SK-N-SH (cell line): ENCODE measurements at regions not wholly inside any gene's neighbourhood (a gene's known extent, or its start where the extent isn't known, plus 50 kb on each side); places are given as distances from the start of the nearest gene placed in this dataset.

Source experiments
- CTCF ChIA-PET: fragments of 300-600, 350-600 bp; formaldehyde crosslinking; extraction: SDS; loops from one replicate; lab custom pipeline; 2021; lab: Yijun Ruan, JAX
- POLR2A ChIA-PET: fragments of 350-600 bp; sonication (Branson Sonifier 250); formaldehyde crosslinking; extraction: SDS; loops from one replicate; lab custom pipeline; 2020; ENCODE audit warnings: antibody characterized with exemption, inconsistent platforms; lab: Yijun Ruan, JAX
- DNase-seq: peaks from one replicate; pipeline ENCODE4 v3.0.0; 2012
- H2AFZ ChIP-seq: fragments of 200-600 bp; sonication (generic); 2 replicates; pipeline ENCODE4 v1.8.1; 2016; ENCODE audit warnings: antibody characterized with exemption, mild to moderate bottlenecking, low read depth
- H3F3A ChIP-seq: fragments of 200-600 bp; sonication (generic); replicated peaks from 2 replicates; pipeline ENCODE3; 2016; ENCODE audit warnings: antibody characterized with exemption, mild to moderate bottlenecking; ENCODE audit not compliant: insufficient read depth
- H3K27ac ChIP-seq, 2 experiments: fragments of 200-500 bp in 1 of 2; fragments of 200-600 bp in 1 of 2; sonication (Bioruptor generic) in 1 of 2; sonication (generic), shearing (Covaris generic) in 1 of 2; 2 replicates each; pipeline versions ENCODE4 v1.5.1 to v1.6.1; 2014 to 2016; ENCODE audit warnings: low read depth in 2 of 2, inconsistent platforms in 1 of 2, low read length in 1 of 2, mild to moderate bottlenecking in 1 of 2, mixed read lengths in 1 of 2
- H3K27me3 ChIP-seq: fragments of 200-600 bp; sonication (generic), shearing (Covaris generic); 2 replicates; pipeline ENCODE4 v1.6.1; 2016; ENCODE audit warnings: mixed run types; ENCODE audit not compliant: insufficient read depth
- H3K36me3 ChIP-seq, 2 experiments: fragments of 200-500 bp in 1 of 2; fragments of 200-600 bp in 1 of 2; sonication (Bioruptor generic) in 1 of 2; sonication (generic) in 1 of 2; replicated peaks in 1 of 2; 2 replicates each; pipeline versions ENCODE3 to v1.5.1; 2014 to 2016; ENCODE audit warnings: low read length in 1 of 2, mild to moderate bottlenecking in 1 of 2; ENCODE audit not compliant: insufficient read depth in 2 of 2, control insufficient read depth in 1 of 2
- H3K4me1 ChIP-seq, 2 experiments: fragments of 200-500 bp in 1 of 2; fragments of 200-600 bp in 1 of 2; sonication (Bioruptor generic) in 1 of 2; sonication (generic), shearing (Covaris generic) in 1 of 2; 2 replicates each; pipeline versions ENCODE4 v1.5.1 to v1.6.1; 2014 to 2016; ENCODE audit warnings: low read depth in 1 of 2, low read length in 1 of 2, mixed run types in 1 of 2; ENCODE audit not compliant: insufficient read depth in 2 of 2, control insufficient read depth in 1 of 2
- H3K4me2 ChIP-seq: fragments of 200-600 bp; sonication (generic), shearing (Covaris generic); 2 replicates; pipeline ENCODE4 v1.6.1; 2017; ENCODE audit warnings: mixed run types
- H3K4me3 ChIP-seq, 2 experiments: fragments of 200-500 bp in 1 of 2; fragments of 200-600 bp in 1 of 2; sonication (Bioruptor generic) in 1 of 2; sonication (generic), shearing (Covaris generic) in 1 of 2; 2 replicates each; pipeline versions ENCODE4 v1.5.1 to v1.8.1; 2014 to 2016; ENCODE audit warnings: low read depth in 2 of 2, inconsistent platforms in 1 of 2, low read length in 1 of 2, mild to moderate bottlenecking in 1 of 2, mixed read lengths in 1 of 2, moderate library complexity in 1 of 2
- H3K79me2 ChIP-seq: fragments of 200-600 bp; sonication (generic); 2 replicates; pipeline ENCODE4 v1.8.1; 2017; ENCODE audit warnings: mild to moderate bottlenecking; ENCODE audit not compliant: insufficient read depth
- H3K9ac ChIP-seq: fragments of 200-600 bp; sonication (generic); 2 replicates; pipeline ENCODE4 v1.6.1; 2017; ENCODE audit warnings: mixed run types
- H3K9me2 ChIP-seq: fragments of 200-600 bp; sonication (generic); 2 replicates; pipeline ENCODE4 v1.6.1; 2017; ENCODE audit warnings: mixed run types
- H3K9me3 ChIP-seq: fragments of 200-600 bp; sonication (generic); 2 replicates; pipeline ENCODE4 v1.6.1; 2017; ENCODE audit warnings: mixed run types, mild to moderate bottlenecking, moderate library complexity
- H4K20me1 ChIP-seq: fragments of 200-600 bp; sonication (generic); 2 replicates; pipeline ENCODE4 v1.6.1; 2017; ENCODE audit warnings: mild to moderate bottlenecking, mixed run types; ENCODE audit not compliant: insufficient read depth
- CHD2 ChIP-seq: fragments of 150-350 bp; IDR thresholded peaks from 2 replicates; pipeline ENCODE4 v1.6.1; 2018; ENCODE audit warnings: low read length; ENCODE audit not compliant: partially characterized antibody
- ELF1 ChIP-seq: IDR thresholded peaks from 2 replicates; pipeline ENCODE4 v1.4.0; 2012
- FOSL2 ChIP-seq: IDR thresholded peaks from 2 replicates; pipeline ENCODE4 v1.4.0; 2012; ENCODE audit warnings: low read depth, mild to moderate bottlenecking, moderate library complexity, borderline replicate concordance
- FOXJ3 ChIP-seq: sonication (generic); formaldehyde crosslinking; IDR thresholded peaks from 2 replicates; pipeline ENCODE4 v1.5.1; 2020; ENCODE audit warnings: mild to moderate bottlenecking, missing genetic modification reagents
- GATA2 ChIP-seq: sonication (generic); formaldehyde crosslinking; IDR thresholded peaks from 2 replicates; pipeline ENCODE4 v1.5.0; 2020; ENCODE audit warnings: mild to moderate bottlenecking, missing genetic modification reagents
- JUND ChIP-seq: IDR thresholded peaks from 2 replicates; pipeline ENCODE4 v1.4.0; 2012
- MAX ChIP-seq: IDR thresholded peaks from 2 replicates; pipeline ENCODE4 v1.4.0; 2012; ENCODE audit warnings: low read depth
- MEF2A ChIP-seq: IDR thresholded peaks from 2 replicates; pipeline ENCODE4 v1.4.0; 2012; ENCODE audit warnings: low read depth, borderline replicate concordance
- NFIC ChIP-seq: IDR thresholded peaks from 2 replicates; pipeline ENCODE4 v1.4.0; 2012; ENCODE audit warnings: borderline replicate concordance
- POLR2AphosphoS5 ChIP-seq: IDR thresholded peaks from 2 replicates; pipeline ENCODE4 v1.6.1; 2012; ENCODE audit warnings: low read depth, low read length
- RAD21 ChIP-seq: IDR thresholded peaks from 2 replicates; pipeline ENCODE4 v1.6.1; 2012; ENCODE audit warnings: mild to moderate bottlenecking, low read length
- REST ChIP-seq: IDR thresholded peaks from 2 replicates; pipeline ENCODE4 v1.6.1; 2012; ENCODE audit warnings: mild to moderate bottlenecking, low read depth, low read length, moderate library complexity
- RFX5 ChIP-seq: IDR thresholded peaks from 2 replicates; pipeline ENCODE4 v1.6.1; 2012; ENCODE audit warnings: mild to moderate bottlenecking, improper control_type of control experiment, low read length
- TAF1 ChIP-seq: IDR thresholded peaks from 2 replicates; pipeline ENCODE4 v1.6.1; 2012; ENCODE audit warnings: low read depth, mild to moderate bottlenecking, low read length, moderate library complexity, borderline replicate concordance
- TEAD4 ChIP-seq: IDR thresholded peaks from 2 replicates; pipeline ENCODE4 v1.4.0; 2012; ENCODE audit warnings: mild to moderate bottlenecking, borderline replicate concordance; ENCODE audit not compliant: insufficient read depth
- USF2 ChIP-seq: fragments of 150-350 bp; IDR thresholded peaks from 2 replicates; pipeline ENCODE4 v1.6.1; 2017; ENCODE audit warnings: antibody characterized with exemption, low read length, low read depth, borderline replicate concordance
- YY1 ChIP-seq: IDR thresholded peaks from 2 replicates; pipeline ENCODE4 v1.4.0; 2012; ENCODE audit warnings: low read depth, mild to moderate bottlenecking
- WGBS: methylation state at CpG from one replicate; pipeline ENCODE4 v1.1.6; 2017; ENCODE audit warnings: low lambda C conversion rate; 5-methylcytosine and 5-hydroxymethylcytosine counted together
- TF ChIP-seq, protein P1 (sequence below): fragments of 200-600 bp; sonication (generic); IDR thresholded peaks from 2 replicates; pipeline ENCODE4 v1.6.1; 2017; ENCODE audit warnings: antibody characterized with exemption, mild to moderate bottlenecking, moderate library complexity
- TF ChIP-seq, protein P2 (sequence below): IDR thresholded peaks from 2 replicates; pipeline ENCODE4; 2012

DNA sequence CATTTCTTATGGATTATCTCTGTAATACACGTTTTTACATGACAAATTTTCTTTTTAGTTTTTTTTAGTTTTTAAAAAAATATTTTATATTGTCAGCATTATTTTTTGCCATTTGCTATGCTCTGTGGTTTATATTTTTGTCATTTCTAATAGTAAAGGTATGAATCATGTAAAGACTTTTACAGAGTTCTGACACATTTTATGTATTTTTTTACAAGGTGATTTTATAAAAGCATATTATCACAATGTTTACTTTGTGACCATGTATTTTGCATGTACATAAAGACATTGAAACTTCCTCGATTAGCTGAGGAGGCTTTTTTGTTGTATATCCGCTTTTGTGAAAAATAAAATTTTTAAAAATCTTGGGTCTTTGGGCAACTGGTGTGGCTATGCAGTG lies 1705.1 kb downstream of the PCDH7 start:
- Histone ChIP-seq H3K4me2 (no peak overlapping the region), H3K27me3 (no peaks in the 10 kb centered on the region), H3K4me3 (no peak overlapping the region), H3K36me3 (no peaks in the 10 kb centered on the region), H2AFZ (no peak overlapping the region), H3K4me1 (no peaks in the 10 kb centered on the region), H3K9me3 (no peaks in the 10 kb centered on the region), H3K9me2 (no peaks in the 10 kb centered on the region), H3K9ac (no peak overlapping the region), H3K27ac (no peak overlapping the region), H3K79me2 (no peaks in the 10 kb centered on the region), H4K20me1 (no peaks in the 10 kb centered on the region), H3F3A (no peaks in the 10 kb centered on the region)
- ChIA-PET CTCF (no interaction called here), POLR2A (no interaction called here)
- no peak for TF ChIP-seq ELF1
- no peak for TF ChIP-seq FOSL2
- TF ChIP-seq CHD2: no peak
- no peak for TF ChIP-seq FOXJ3 (CRISPR knock-in tag)
- TF ChIP-seq YY1: no peak
- TF ChIP-seq NFIC: no peak
- TF ChIP-seq RAD21: no peak
- no peak for TF ChIP-seq MEF2A
- TF ChIP-seq JUND: no peak
- TF ChIP-seq, protein P1, sequence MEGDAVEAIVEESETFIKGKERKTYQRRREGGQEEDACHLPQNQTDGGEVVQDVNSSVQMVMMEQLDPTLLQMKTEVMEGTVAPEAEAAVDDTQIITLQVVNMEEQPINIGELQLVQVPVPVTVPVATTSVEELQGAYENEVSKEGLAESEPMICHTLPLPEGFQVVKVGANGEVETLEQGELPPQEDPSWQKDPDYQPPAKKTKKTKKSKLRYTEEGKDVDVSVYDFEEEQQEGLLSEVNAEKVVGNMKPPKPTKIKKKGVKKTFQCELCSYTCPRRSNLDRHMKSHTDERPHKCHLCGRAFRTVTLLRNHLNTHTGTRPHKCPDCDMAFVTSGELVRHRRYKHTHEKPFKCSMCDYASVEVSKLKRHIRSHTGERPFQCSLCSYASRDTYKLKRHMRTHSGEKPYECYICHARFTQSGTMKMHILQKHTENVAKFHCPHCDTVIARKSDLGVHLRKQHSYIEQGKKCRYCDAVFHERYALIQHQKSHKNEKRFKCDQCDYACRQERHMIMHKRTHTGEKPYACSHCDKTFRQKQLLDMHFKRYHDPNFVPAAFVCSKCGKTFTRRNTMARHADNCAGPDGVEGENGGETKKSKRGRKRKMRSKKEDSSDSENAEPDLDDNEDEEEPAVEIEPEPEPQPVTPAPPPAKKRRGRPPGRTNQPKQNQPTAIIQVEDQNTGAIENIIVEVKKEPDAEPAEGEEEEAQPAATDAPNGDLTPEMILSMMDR: no peak
- no peak for TF ChIP-seq TEAD4
- no peak for TF ChIP-seq MAX
- WGBS: 14% methylated on average over 3 of the region's 3 CpGs
- no peak for DNase-seq

DNA sequence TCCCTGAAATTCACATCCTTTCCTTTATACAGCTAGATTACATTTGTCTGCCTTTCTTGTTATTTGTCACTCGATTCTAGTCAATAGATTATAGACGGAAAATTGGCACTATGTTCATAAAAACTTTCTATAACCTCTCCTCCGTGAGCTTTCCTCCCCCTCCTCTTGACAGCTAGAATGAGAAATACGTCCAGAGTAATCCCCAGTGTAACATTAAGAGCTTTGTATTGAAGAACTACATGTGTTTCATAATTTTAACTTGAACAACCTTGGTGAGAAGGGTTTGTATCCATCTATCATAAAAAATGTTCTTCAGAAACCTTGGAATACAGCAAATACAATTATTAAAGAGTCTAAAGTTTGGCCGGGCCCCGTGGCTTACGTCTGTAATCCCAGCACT lies 1707.4 kb downstream of the PCDH7 start:
- no peaks in the 10 kb centered on the region for H3K4me1 ChIP-seq
- H3K9me2 ChIP-seq: no peaks in the 10 kb centered on the region
- WGBS: 6% methylated on average over 7 of the region's 7 CpGs
- TF ChIP-seq MAX (no peak), RFX5 (no peak), MEF2A (no peak), REST (no peak), TAF1 (no peak), CHD2 (no peak), USF2 (no peak), GATA2 (CRISPR knock-in tag) (no peak), FOXJ3 (CRISPR knock-in tag) (no peak), POLR2AphosphoS5 (no peak)
- TF ChIP-seq, protein P2, sequence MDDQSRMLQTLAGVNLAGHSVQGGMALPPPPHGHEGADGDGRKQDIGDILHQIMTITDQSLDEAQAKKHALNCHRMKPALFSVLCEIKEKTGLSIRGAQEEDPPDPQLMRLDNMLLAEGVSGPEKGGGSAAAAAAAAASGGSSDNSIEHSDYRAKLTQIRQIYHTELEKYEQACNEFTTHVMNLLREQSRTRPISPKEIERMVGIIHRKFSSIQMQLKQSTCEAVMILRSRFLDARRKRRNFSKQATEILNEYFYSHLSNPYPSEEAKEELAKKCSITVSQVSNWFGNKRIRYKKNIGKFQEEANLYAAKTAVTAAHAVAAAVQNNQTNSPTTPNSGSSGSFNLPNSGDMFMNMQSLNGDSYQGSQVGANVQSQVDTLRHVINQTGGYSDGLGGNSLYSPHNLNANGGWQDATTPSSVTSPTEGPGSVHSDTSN: no peak
- ChIA-PET POLR2A (no interaction called here), CTCF (no interaction called here)
- no peak overlapping the region for H3K9ac ChIP-seq
- no peak overlapping the region for H3K27ac ChIP-seq
- H3K27me3 ChIP-seq: no peaks in the 10 kb centered on the region
- no peak overlapping the region for H3K4me2 ChIP-seq
- no peak for DNase-seq
- no peaks in the 10 kb centered on the region for H3F3A ChIP-seq
- no peaks in the 10 kb centered on the region for H3K36me3 ChIP-seq
- H2AFZ ChIP-seq: no peak overlapping the region
- no peaks in the 10 kb centered on the region for H3K79me2 ChIP-seq
- no peaks in the 10 kb centered on the region for H3K9me3 ChIP-seq
- no peaks in the 10 kb centered on the region for H4K20me1 ChIP-seq
- H3K4me3 ChIP-seq: no peak overlapping the region
